ENCODE measurements at regions not wholly inside any gene's neighbourhood (a gene's known extent, or its start where the extent isn't known, plus 50 kb on each side); places are given as distances from the start of the nearest gene placed in this dataset.

- no peak for TF ChIP-seq CTCF (IDR thresholded peaks at IDR 0.05; ENCODE audit: insufficient read depth, low read length, poor library complexity, severe bottlenecking)
- no peaks in the 10 kb centered on the region for H3K36me3 ChIP-seq (ENCODE audit: control insufficient read depth, insufficient read depth, low read length)
- H3K27me3 ChIP-seq (replicated peaks; ENCODE audit: control insufficient read depth, insufficient read depth, low read length): no peaks in the 10 kb centered on the region
- no peak overlapping the region for H3K4me3 ChIP-seq (replicated peaks; ENCODE audit: low read depth, low read length)
- DNase-seq (ENCODE audit: extremely low read depth, insufficient read length): no peak
Measured at GRCh38 chr6:19988555-19988954, 151.4 kb downstream of the ID4 start.

GRCh38 chr6:19991176-19991575 is 154.0 kb downstream of the ID4 start:
- Histone ChIP-seq H3K4me3 (replicated peaks; ENCODE audit: low read depth, low read length) (no peak overlapping the region), H3K27me3 (replicated peaks; ENCODE audit: control insufficient read depth, insufficient read depth, low read length) (no peaks in the 10 kb centered on the region), H3K36me3 (ENCODE audit: control insufficient read depth, insufficient read depth, low read length) (no peaks in the 10 kb centered on the region)
- no peak for TF ChIP-seq CTCF (IDR thresholded peaks at IDR 0.05; ENCODE audit: insufficient read depth, low read length, poor library complexity, severe bottlenecking)
- no peak for DNase-seq (ENCODE audit: extremely low read depth, insufficient read length)

- DNase-seq (ENCODE audit: extremely low read depth, insufficient read length): no peak
- no peak for TF ChIP-seq CTCF (IDR thresholded peaks at IDR 0.05; ENCODE audit: insufficient read depth, low read length, poor library complexity, severe bottlenecking)
- no peak overlapping the region for H3K4me3 ChIP-seq (replicated peaks; ENCODE audit: low read depth, low read length)
- no peaks in the 10 kb centered on the region for H3K27me3 ChIP-seq (replicated peaks; ENCODE audit: control insufficient read depth, insufficient read depth, low read length)
- no peaks in the 10 kb centered on the region for H3K36me3 ChIP-seq (ENCODE audit: control insufficient read depth, insufficient read depth, low read length)
Measured at GRCh38 chr6:19994909-19995308, 157.7 kb downstream of the ID4 start.

GRCh38 chr6:19995575-19996257 is 158.5 kb downstream of the ID4 start:
- no peak overlapping the region for H3K4me3 ChIP-seq (replicated peaks; ENCODE audit: low read depth, low read length)
- H3K36me3 ChIP-seq (ENCODE audit: control insufficient read depth, insufficient read depth, low read length): no peaks in the 10 kb centered on the region
- DNase-seq (ENCODE audit: extremely low read depth, insufficient read length): no peak
- no peaks in the 10 kb centered on the region for H3K27me3 ChIP-seq (replicated peaks; ENCODE audit: control insufficient read depth, insufficient read depth, low read length)
- TF ChIP-seq CTCF (IDR thresholded peaks at IDR 0.05; ENCODE audit: insufficient read depth, low read length, poor library complexity, severe bottlenecking): no peak

- Histone ChIP-seq H3K4me3 (replicated peaks; ENCODE audit: low read depth, low read length) (no peak overlapping the region), H3K27me3 (replicated peaks; ENCODE audit: control insufficient read depth, insufficient read depth, low read length) (no peaks in the 10 kb centered on the region), H3K36me3 (ENCODE audit: control insufficient read depth, insufficient read depth, low read length) (no peaks in the 10 kb centered on the region)
- DNase-seq (ENCODE audit: extremely low read depth, insufficient read length): no peak
- TF ChIP-seq CTCF (IDR thresholded peaks at IDR 0.05; ENCODE audit: insufficient read depth, low read length, poor library complexity, severe bottlenecking): no peak
Measured at GRCh38 chr6:19997104-19997503, 159.9 kb downstream of the ID4 start.

GRCh38 chr6:19998541-19998940 is 161.4 kb downstream of the ID4 start:
- H3K27me3 ChIP-seq (replicated peaks; ENCODE audit: control insufficient read depth, insufficient read depth, low read length): no peaks in the 10 kb centered on the region
- H3K4me3 ChIP-seq (replicated peaks; ENCODE audit: low read depth, low read length): no peak overlapping the region
- no peaks in the 10 kb centered on the region for H3K36me3 ChIP-seq (ENCODE audit: control insufficient read depth, insufficient read depth, low read length)
- DNase-seq (ENCODE audit: extremely low read depth, insufficient read length): no peak
- no peak for TF ChIP-seq CTCF (IDR thresholded peaks at IDR 0.05; ENCODE audit: insufficient read depth, low read length, poor library complexity, severe bottlenecking)

Data from GM06990 (cell line).